ENCODE measurements at regions not wholly inside any gene's neighbourhood (a gene's known extent, or its start where the extent isn't known, plus 50 kb on each side); places are given as distances from the start of the nearest gene placed in this dataset.
A peak's percentile ranks its signal among the peaks of the same experiment; 100 is the strongest.

GRCh38 chr6:157755032-157755745 is 67.9 kb upstream of the SNX9 start (continued):
- TF ChIP-seq, protein P1, sequence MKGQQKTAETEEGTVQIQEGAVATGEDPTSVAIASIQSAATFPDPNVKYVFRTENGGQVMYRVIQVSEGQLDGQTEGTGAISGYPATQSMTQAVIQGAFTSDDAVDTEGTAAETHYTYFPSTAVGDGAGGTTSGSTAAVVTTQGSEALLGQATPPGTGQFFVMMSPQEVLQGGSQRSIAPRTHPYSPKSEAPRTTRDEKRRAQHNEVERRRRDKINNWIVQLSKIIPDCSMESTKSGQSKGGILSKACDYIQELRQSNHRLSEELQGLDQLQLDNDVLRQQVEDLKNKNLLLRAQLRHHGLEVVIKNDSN (CRISPR knock-in tag; IDR thresholded peaks at IDR 0.05): no peak
- TF ChIP-seq HMG20A (CRISPR knock-in tag; conservative IDR thresholded peaks at IDR 0.05): 0 out of 2 replicates have a peak, but pooled peaks have one; percentile 3
- 0 out of 2 replicates have a peak, but pooled peaks have one; percentile 47 for TF ChIP-seq VEZF1 (CRISPR knock-in tag; IDR thresholded peaks at IDR 0.05)
- no peak for TF ChIP-seq ZNF224 (CRISPR knock-in tag; IDR thresholded peaks at IDR 0.05)
- peak in 1 of 3 experiments; percentile 80; a peak in 2 of 6 replicates for TF ChIP-seq ZBTB11 (CRISPR knock-in tag; IDR thresholded peaks at IDR 0.05)
- TF ChIP-seq KLF1 (tag; IDR thresholded peaks at IDR 0.05): peak; percentile 87
- TF ChIP-seq SMARCA5 (IDR thresholded peaks at IDR 0.05): no peak
- TF ChIP-seq, protein P2, sequence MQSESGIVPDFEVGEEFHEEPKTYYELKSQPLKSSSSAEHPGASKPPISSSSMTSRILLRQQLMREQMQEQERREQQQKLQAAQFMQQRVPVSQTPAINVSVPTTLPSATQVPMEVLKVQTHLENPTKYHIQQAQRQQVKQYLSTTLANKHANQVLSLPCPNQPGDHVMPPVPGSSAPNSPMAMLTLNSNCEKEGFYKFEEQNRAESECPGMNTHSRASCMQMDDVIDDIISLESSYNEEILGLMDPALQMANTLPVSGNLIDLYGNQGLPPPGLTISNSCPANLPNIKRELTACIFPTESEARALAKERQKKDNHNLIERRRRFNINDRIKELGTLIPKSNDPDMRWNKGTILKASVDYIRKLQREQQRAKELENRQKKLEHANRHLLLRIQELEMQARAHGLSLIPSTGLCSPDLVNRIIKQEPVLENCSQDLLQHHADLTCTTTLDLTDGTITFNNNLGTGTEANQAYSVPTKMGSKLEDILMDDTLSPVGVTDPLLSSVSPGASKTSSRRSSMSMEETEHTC (IDR thresholded peaks at IDR 0.05): no peak
- TF ChIP-seq, protein P3, sequence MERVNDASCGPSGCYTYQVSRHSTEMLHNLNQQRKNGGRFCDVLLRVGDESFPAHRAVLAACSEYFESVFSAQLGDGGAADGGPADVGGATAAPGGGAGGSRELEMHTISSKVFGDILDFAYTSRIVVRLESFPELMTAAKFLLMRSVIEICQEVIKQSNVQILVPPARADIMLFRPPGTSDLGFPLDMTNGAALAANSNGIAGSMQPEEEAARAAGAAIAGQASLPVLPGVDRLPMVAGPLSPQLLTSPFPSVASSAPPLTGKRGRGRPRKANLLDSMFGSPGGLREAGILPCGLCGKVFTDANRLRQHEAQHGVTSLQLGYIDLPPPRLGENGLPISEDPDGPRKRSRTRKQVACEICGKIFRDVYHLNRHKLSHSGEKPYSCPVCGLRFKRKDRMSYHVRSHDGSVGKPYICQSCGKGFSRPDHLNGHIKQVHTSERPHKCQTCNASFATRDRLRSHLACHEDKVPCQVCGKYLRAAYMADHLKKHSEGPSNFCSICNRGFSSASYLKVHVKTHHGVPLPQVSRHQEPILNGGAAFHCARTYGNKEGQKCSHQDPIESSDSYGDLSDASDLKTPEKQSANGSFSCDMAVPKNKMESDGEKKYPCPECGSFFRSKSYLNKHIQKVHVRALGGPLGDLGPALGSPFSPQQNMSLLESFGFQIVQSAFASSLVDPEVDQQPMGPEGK (CRISPR knock-in tag; IDR thresholded peaks at IDR 0.05; ENCODE audit: borderline replicate concordance): peak; percentile 94; the same call in 1 of the 2 replicates
- TF ChIP-seq KDM2B (CRISPR knock-in tag; IDR thresholded peaks at IDR 0.05): no peak
- TF ChIP-seq USF2 (CRISPR knock-in tag; IDR thresholded peaks at IDR 0.05): no peak
- TF ChIP-seq, protein P4, sequence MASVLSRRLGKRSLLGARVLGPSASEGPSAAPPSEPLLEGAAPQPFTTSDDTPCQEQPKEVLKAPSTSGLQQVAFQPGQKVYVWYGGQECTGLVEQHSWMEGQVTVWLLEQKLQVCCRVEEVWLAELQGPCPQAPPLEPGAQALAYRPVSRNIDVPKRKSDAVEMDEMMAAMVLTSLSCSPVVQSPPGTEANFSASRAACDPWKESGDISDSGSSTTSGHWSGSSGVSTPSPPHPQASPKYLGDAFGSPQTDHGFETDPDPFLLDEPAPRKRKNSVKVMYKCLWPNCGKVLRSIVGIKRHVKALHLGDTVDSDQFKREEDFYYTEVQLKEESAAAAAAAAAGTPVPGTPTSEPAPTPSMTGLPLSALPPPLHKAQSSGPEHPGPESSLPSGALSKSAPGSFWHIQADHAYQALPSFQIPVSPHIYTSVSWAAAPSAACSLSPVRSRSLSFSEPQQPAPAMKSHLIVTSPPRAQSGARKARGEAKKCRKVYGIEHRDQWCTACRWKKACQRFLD (CRISPR knock-in tag; IDR thresholded peaks at IDR 0.05): peak; percentile 99
- peak; percentile 84 for TF ChIP-seq ESRRA (IDR thresholded peaks at IDR 0.05; ENCODE audit: borderline replicate concordance, low read depth)
- peak; percentile 66 for TF ChIP-seq ZNF324 (CRISPR knock-in tag; IDR thresholded peaks at IDR 0.05)
- TF ChIP-seq ZNF232 (CRISPR knock-in tag; IDR thresholded peaks at IDR 0.05): no peak

Data from K562 (cell line).